HG03175 (cell line): ENCODE measurements at regions not wholly inside any gene's neighbourhood (a gene's known extent, or its start where the extent isn't known, plus 50 kb on each side); places are given as distances from the start of the nearest gene placed in this dataset.
A peak's percentile ranks its signal among the peaks of the same experiment; 100 is the strongest.
"Not testable (repeated sequence)": the region's sequence is repeated elsewhere in the genome, so short reads cannot be mapped to it uniquely, and the experiment has no call there.

Experiments used
- ATAC-seq: cut with Tn5 transposase; IDR thresholded peaks from one replicate; pipeline ENCODE4 v1.9.1; 2021; ENCODE audit warnings: mild to moderate bottlenecking, moderate library complexity; ENCODE audit not compliant: unreplicated experiment

DNA sequence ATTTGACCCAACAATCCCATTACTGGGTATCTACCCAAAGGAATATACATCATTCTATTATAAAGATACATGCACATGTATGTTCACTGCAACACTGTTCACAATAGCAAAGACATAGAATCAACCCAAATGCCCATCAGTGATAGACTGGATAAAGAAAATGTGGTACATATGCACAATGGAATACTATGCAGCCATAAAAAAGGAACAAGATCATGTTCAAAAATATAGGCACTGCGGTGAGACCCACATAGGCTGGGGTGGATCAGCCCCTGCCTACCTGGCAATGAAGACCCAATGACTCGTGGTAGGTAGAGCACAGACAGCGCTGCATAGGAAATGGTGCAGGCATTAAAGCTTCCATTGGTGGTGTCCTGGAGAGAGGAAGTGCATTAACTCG is 88.6 kb upstream of the NFIL3 start:
- not testable (repeated sequence) for ATAC-seq

DNA sequence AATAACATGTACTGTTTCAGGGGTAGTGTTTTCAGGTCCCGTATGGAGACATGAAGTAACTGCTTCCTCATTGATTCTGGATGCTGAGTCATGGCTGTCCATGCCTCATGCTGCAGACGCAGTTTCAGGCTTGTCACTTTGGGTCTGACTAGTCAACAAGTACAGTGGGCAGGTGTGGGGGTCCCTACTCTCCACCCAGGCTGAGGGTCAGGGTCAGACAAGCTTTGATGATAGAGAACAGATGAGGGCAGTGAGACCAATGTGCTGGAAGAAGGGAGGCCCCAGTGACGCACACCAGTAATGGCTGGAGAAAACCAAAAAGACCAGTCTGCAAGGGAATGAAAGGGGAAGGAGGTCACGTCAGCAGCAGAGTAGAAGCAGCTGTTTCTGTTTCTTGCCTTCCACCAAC is 80.0 kb upstream of the NFIL3 start:
- ATAC-seq = no peak

DNA sequence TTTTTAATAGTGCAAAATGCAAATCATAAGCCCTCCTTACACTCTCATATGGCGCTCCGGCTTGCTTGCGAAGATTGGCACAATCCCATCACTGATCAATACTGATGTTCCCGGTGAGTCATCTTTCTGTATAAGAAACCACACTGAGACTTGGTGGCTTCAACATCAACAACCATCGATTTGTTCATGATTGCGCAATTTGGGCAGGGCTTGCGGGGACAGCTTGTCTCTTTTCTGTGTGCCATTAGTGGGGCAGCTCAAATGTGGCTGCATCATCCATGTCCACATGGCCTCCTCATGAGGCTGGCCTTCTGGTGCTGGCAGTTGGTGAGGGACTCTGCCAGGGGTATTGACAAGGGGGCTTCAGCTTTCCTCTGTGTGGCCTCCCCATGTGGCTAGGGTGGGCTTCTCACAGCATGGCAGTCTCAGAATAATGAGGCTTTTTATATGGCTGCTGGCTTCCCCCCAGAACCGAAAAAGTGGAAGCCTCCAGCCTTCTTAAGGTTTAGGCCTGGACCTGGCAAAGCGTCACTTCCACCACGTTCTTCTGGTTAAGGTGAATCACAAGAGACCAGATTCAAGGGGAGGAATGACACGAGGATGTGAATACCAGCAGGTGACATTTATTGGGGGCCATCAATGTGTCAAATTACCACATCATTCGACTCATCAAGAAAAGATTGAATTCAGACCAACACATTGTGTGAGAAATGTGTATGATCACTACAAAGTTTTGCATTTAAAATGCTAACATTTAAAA is 79.5 kb upstream of the NFIL3 start:
- ATAC-seq = no peak

DNA sequence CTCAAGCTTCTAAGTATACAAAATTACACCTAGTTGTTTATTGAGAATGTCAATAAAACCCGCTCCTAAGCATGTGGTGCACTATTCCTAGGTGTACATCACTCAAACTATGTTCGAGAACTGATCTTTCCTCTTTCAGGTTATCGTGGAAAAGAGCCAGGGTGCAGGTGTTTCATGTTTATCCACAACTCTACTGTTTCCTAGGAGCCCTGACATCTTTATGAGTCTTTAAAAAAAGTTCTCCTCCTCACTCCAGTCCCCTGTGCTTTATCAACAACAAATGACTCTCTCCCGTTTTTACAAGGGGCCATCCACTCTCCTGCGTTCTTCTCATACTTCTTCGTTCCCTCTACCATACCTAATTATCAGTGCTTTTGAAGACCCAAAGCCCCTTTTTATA is 78.8 kb upstream of the NFIL3 start:
- no peak for ATAC-seq

DNA sequence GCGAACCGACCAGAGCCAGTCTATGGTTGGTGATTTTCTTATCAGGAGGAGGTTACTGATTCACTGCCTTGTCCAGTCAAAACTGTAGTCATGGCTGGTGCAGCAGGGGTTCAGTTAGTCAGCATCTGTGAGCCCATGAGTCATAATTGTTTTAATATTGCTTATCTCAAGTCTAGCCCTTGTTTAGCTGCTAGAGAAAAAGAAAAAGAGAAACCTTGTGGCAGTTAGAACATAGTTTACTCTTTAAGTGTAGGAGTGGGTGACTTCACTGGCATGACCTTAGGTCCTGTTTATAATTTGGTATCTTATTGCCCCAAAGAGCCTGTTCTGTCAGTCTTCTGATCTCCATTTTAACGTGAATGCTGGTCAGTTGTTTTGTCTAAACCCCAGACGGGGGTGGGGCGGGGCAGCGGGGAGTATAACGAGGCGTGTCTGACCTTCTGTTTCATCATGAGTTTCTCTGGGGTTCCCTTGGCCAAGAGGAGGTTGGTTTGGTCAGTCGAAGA is 76.9 kb upstream of the NFIL3 start:
- ATAC-seq = peak; percentile 84

DNA sequence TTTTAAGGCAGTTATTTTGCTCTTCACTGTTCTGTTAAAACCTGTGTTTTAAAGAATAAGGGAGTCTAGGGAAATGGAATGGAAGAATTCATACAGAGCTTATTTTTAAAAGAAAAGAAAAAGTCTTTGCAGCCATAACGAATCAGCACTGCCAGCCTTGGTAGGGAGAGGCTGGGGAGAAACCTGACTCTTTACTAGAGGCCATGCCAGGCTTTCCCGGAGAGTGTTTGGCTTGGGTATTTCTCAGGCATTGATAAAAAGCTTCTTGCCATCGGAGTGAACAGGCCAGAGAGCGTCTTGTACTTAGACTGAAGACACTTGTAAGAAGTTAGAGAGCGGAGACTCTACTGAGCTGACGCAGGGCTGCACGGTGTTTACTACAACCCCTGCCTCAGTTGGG is 72.7 kb upstream of the NFIL3 start:
- no peak for ATAC-seq

DNA sequence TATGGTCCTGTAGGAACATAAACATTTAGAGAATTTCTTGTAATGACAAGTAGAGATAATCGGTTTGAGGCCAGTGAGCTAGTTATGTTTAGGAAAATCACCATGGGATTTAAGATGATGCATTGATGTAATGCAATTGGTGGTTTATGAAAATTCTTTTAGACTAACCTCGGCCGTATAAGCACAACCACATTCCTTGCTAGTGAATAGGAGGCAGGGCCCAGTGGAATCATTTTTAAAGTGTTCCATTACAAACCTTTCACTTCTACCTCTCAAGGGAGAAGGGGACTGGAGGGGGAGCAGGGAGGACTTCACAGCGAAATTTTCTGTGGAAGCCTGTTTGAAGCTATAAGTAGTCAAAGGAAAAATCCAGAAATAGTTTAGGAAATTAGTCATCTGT is 71.8 kb upstream of the NFIL3 start:
- ATAC-seq = no peak

DNA sequence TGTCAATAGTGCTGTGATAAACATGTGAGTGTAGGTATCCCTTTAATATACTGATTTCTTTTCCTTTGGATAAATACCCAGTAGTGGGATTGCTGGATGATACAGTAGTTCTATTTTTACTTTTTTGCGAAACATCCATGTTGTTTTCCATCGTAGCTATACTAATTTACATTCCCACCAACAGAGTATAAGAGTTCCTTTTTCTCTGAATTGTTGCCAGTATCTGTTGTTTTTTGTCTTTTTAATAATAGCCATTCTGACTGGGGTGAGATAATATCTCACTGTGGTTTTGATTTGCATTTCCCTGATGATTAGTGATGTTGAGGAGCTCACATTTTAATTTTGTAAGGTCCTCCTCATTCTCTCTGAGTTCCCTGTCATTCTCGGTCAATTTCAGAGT is 71.1 kb upstream of the NFIL3 start:
- ATAC-seq = no peak

DNA sequence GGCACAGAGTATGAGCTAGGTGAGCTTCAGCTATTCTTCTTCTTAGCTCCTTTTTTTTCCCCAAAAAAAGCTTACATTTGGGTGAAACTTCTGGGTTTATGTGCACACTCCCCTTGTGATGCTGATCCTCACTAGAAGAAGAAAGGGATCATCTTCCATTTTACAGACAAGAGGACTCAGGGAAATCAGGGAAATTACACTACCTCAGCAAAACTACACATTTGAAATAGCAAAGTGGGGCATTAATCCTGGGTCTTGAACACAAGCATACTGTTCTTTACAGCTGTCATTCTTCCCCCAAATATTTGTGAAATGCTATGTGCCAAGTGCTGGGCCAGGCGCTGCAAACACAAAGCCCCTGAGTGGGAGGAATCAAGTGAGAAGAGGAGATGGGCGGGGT is 68.6 kb upstream of the NFIL3 start:
- no peak for ATAC-seq

DNA sequence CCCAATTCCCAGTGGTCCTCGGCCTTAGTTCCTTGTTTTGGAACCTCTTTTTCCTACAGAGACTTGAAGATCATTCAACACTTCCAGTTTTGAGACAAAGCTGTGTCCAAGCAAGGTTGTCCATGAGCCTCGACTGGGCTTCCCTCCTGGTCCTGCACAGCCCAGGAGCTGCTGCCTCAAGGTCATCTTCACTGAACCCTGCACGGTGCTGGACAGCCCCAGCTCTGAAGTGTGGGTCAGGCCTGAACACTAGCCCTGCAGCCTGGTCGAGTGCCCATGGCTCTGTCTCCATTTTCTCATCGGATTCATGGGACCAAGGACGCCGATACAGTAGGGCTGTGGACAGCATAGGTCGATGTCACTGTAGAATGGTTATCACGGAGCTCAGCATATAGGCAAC is 68.0 kb upstream of the NFIL3 start:
- no peak for ATAC-seq

DNA sequence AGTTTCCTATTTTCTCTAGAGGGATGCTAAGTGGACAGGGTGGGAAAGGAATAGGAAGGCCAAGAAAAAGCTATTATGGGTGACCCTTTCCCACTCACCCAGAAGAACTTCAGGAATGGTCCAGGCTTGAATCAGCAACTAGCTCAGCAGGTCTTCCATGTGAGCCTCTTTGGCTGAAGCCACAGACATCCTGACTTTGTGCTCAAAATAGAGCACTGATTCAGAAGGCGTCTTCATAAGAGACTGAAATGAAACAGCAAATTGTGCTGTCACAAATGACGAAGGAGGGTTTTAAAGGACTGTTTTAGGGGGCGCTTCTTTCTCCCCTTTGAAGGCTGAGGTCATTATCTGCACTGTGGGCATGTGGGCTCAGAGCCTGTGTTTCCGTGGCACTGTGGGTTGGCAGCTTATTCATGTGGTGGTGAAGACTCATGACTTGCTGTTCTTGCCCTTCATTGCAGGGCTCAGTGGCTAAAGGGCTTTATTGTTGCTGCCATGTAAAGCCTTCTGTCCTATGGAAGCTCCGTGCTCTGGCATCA is 65.8 kb upstream of the NFIL3 start:
- ATAC-seq = no peak

DNA sequence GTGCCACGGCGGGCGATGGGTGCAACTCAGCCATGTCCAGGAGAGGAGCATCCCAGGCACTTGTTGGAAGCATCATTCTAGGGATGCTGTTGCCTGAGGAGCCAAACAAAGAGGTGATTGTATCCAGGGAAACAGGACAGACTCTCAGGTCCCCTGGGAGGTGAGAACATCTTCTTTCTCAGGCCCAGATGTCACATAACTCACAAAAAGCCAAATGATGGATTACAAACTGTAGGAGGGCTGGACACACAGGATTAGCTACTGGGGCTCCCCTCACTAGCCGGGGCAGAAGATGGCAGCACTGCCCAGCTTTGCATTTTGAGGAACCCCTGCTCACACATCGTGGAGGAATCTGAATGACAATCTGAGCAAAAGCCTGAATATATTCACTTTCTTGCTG is 64.7 kb upstream of the NFIL3 start:
- no peak for ATAC-seq

DNA sequence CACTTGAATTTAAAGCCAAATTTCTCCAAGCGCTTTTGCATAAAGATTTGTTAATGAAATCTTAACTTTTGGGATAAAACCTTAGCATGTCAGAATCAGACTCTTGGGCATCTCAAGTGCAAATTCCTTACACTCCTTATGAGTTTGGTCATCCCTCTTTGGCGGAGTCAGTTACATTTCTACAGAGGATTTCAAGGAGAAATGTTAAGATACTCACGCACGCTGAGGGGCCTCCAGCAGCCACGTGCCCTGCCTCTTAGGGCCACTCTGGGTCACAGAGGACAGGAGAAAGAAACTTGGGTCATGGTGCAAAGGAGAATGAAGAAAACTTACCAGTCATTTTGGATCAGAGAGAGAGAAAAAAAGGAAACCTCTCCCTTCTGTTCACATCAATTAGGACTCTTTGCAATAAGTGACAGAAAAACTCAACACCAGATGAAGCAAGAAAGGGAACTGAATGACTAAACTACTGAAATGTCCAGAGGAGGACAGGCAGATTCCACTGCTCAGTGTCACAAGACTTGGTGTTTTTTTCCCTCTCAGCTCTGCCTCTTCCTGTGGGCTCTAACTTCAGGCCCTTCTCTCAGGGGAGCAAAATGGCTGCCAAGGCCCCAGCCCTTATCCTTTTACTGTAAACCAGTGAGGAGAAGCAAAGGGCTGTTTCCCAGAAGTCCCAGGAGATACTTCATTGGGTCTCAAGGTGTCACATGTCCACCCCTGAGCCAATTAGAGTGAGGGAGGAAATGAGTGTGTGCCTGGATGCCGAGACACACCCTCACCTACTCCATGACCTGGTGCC is 63.3 kb upstream of the NFIL3 start:
- ATAC-seq = no peak

DNA sequence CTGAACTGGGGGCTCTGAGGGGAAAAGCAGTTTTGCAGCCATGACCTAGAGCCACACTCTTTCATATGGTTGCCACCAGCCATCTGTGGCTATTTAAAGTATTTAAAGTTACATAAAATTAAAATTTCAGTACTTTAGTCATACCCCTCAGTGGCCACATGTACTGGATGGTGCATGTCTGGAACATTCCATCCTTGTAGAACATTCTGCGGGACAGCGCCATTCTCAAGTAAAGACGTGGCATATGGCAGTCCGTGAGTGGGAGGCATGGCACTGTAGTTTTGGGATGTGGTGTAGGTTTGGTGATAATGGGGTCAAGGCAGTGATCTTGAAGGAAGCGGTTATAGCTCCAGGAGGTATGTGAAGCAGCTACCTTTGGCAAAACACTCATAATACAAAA is 61.4 kb upstream of the NFIL3 start:
- no peak for ATAC-seq

DNA sequence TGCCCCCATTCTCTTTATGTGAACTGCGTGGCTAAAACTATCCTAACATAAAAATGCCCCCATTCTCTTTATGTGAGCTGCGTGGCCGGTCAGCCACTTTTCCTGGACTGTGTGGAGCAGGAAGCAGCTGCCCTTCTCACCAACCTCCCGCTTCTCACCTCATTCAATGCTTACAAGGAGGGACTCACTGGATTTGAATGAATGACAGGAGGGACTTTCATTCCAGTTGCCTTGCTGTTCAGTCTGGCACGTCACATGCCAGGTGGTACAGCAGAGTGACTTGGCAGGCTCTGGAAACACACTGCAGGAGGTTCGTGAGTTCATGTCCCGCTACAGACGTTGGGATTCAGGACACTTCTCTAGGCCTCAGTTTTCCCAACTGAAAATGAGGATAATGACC is 60.2 kb upstream of the NFIL3 start:
- no peak for ATAC-seq

DNA sequence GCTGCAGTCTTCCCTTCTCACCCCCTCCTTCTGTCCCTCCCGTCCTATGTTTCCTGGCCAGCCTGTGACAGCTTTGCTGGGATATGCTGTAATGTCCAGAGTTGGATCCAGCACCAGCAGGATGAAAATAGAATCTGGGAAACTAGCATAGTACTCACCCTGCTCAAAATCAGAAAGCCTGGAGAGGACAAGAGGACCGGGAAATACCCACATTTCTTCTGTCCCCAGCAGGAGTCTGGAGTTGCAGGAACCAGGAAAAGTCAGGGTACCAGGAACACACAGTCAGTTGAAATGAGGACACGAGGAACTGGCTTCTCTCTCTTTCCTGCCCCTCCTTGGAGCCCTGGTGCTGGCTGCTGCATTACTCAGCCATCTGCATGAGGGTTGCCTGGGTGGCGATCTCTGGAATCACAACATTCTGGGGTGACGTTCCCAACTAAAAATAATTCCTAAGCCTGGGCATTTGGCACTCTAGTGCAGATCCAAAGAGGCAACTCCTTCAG is 59.6 kb upstream of the NFIL3 start:
- no peak for ATAC-seq

DNA sequence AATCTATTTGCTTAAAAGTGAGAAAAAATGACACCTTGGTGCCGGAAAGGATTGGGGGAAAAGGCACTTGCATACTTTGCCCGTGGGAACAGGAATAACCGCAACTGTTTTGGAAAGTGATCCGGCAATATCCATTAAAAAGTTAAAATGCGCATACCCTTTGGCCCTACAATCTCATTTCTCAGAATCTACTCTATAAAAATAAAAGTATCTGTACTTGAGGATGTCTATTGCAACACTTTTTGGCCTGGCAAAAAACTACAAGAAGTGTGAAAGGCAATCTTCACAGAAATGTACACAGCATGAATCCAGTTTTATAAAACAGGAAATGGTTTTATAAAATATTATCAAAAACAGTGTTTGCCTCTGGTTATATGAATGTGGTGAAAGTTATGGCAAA is 58.3 kb upstream of the NFIL3 start:
- ATAC-seq = no peak

DNA sequence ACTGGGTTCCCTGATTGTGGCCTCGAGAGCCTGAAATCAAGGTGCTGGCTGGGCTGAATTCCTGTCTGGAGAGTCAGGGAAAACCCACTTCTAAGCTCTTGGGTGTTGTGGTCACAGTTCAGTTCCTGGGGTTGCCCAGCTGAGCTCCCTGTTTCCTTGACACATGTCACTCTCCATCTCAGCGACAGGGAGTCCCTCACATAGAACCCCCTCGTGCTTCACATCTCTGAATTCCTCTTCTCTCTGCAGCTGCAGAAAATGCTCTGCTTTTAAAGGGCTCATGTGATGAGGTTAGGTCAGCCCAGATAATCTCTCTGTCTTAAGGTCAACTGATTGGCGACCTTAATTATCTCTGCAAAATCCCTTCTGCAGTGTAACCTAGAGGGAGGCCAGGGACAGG is 53.5 kb upstream of the NFIL3 start:
- ATAC-seq = no peak

DNA sequence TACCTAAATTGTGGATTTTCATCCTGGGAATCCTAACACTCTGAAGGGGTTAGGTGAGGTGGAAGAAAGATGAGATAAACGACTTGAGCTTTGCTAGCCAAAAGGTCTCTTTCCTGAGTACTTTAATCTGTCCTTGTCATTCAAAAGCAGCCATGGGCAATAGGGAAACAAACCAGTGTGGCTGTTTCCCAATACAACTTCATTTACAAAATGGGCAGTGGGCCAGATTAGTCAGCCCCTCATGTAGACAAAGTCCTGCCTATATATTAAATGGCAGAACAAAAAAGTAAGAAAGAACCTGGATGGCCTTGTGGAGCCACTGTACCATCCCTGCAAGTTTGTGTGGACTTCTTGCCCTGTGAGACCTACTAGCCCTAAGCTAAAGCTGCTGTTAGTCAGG is 51.0 kb upstream of the NFIL3 start:
- no peak for ATAC-seq
